ENCODE measurements at regions not wholly inside any gene's neighbourhood (a gene's known extent, or its start where the extent isn't known, plus 50 kb on each side); places are given as distances from the start of the nearest gene placed in this dataset.

GRCh38 chrY:8644926-8645325 lies 692.3 kb upstream of the TSPY4 start:
- no CpG with 5 or more reads among the region's 3 CpGs for WGBS
- TF ChIP-seq POLR2AphosphoS5 (IDR thresholded peaks at IDR 0.05) (no peak), CTCF (IDR thresholded peaks at IDR 0.05) (no peak), EP300 (IDR thresholded peaks at IDR 0.05) (no peak), POLR2A (IDR thresholded peaks at IDR 0.05) (no peak)
- Histone ChIP-seq H3K36me3 (no peaks in the 10 kb centered on the region), H3K9me3 (no peaks in the 10 kb centered on the region), H3K27me3 (no peaks in the 10 kb centered on the region), H3K4me1 (no peaks in the 10 kb centered on the region), H3K27ac (no peak overlapping the region), H3K4me3 (no peak overlapping the region)
- no peak for DNase-seq (ENCODE audit: low spot score in 2 of 2)

GRCh38 chrY:8652445-8652844 lies 684.8 kb upstream of the TSPY4 start:
- Histone ChIP-seq H3K4me1 (no peaks in the 10 kb centered on the region), H3K9me3 (no peaks in the 10 kb centered on the region), H3K36me3 (no peaks in the 10 kb centered on the region), H3K27me3 (no peaks in the 10 kb centered on the region), H3K4me3 (no peak overlapping the region), H3K27ac (no peak overlapping the region)
- TF ChIP-seq POLR2A (IDR thresholded peaks at IDR 0.05), result no peak
- TF ChIP-seq CTCF (IDR thresholded peaks at IDR 0.05), result no peak
- no peak for TF ChIP-seq POLR2AphosphoS5 (IDR thresholded peaks at IDR 0.05)
- no peak for TF ChIP-seq EP300 (IDR thresholded peaks at IDR 0.05)
- no CpG with 5 or more reads among the region's 1 CpG for WGBS
- no peak for DNase-seq (ENCODE audit: low spot score in 2 of 2)

GRCh38 chrY:8655017-8655416 lies 682.2 kb upstream of the TSPY4 start:
- DNase-seq (ENCODE audit: low spot score in 2 of 2), result no peak
- peaks cover 1% of the 10 kb centered on the region for H3K4me1 ChIP-seq
- H3K36me3 ChIP-seq, result no peaks in the 10 kb centered on the region
- H3K27ac ChIP-seq, result no peak overlapping the region
- no peaks in the 10 kb centered on the region for H3K9me3 ChIP-seq
- H3K27me3 ChIP-seq, result no peaks in the 10 kb centered on the region
- no peak overlapping the region for H3K4me3 ChIP-seq
- TF ChIP-seq EP300 (IDR thresholded peaks at IDR 0.05), result no peak

- DNase-seq (ENCODE audit: low spot score in 2 of 2), result no peak
- TF ChIP-seq POLR2A (IDR thresholded peaks at IDR 0.05), result no peak
- no peak for TF ChIP-seq EP300 (IDR thresholded peaks at IDR 0.05)
- TF ChIP-seq POLR2AphosphoS5 (IDR thresholded peaks at IDR 0.05), result no peak
- TF ChIP-seq CTCF (IDR thresholded peaks at IDR 0.05), result no peak
- no peaks in the 10 kb centered on the region for H3K27me3 ChIP-seq
- H3K4me1 ChIP-seq, result peaks cover 2% of the 10 kb centered on the region
- no peaks in the 10 kb centered on the region for H3K36me3 ChIP-seq
- H3K27ac ChIP-seq, result peak overlapping the region; percentile 64
- H3K9me3 ChIP-seq, result no peaks in the 10 kb centered on the region
- H3K4me3 ChIP-seq, result no peak overlapping the region
These were observed 681.2 kb upstream of the TSPY4 start for GRCh38 chrY:8656101-8656500.

GRCh38 chrY:8656515-8656914 lies 680.7 kb upstream of the TSPY4 start:
- H3K4me3 ChIP-seq, result no peak overlapping the region
- no peaks in the 10 kb centered on the region for H3K9me3 ChIP-seq
- H3K27me3 ChIP-seq, result no peaks in the 10 kb centered on the region
- no peaks in the 10 kb centered on the region for H3K36me3 ChIP-seq
- no peak for TF ChIP-seq CTCF (IDR thresholded peaks at IDR 0.05)
- no peak for TF ChIP-seq EP300 (IDR thresholded peaks at IDR 0.05)
- no peak for TF ChIP-seq POLR2A (IDR thresholded peaks at IDR 0.05)
- no peak for TF ChIP-seq POLR2AphosphoS5 (IDR thresholded peaks at IDR 0.05)
- peak overlapping the region; percentile 56 for H3K27ac ChIP-seq
- WGBS, result no CpG with 5 or more reads among the region's 5 CpGs
- no peak for DNase-seq (ENCODE audit: low spot score in 2 of 2)
- peaks cover 2% of the 10 kb centered on the region for H3K4me1 ChIP-seq

- Histone ChIP-seq H3K4me1 (peaks cover 2% of the 10 kb centered on the region), H3K27ac (no peak overlapping the region), H3K36me3 (no peaks in the 10 kb centered on the region), H3K9me3 (no peaks in the 10 kb centered on the region), H3K4me3 (no peak overlapping the region), H3K27me3 (no peaks in the 10 kb centered on the region)
- no peak for DNase-seq (ENCODE audit: low spot score in 2 of 2)
- no peak for TF ChIP-seq CTCF (IDR thresholded peaks at IDR 0.05)
- TF ChIP-seq POLR2AphosphoS5 (IDR thresholded peaks at IDR 0.05), result no peak
- TF ChIP-seq EP300 (IDR thresholded peaks at IDR 0.05), result no peak
- TF ChIP-seq POLR2A (IDR thresholded peaks at IDR 0.05), result no peak
- no CpG with 5 or more reads among the region's 6 CpGs for WGBS
These were observed 677.5 kb upstream of the TSPY4 start for GRCh38 chrY:8659721-8660120.
